Uterus (tissue), 3 donors: ENCODE measurements at regions not wholly inside any gene's neighbourhood (a gene's known extent, or its start where the extent isn't known, plus 50 kb on each side); places are given as distances from the start of the nearest gene placed in this dataset.

ENCODE experiments used
- DNase-seq, 2 donors: peaks; one replicate each; pipeline ENCODE4 v3.0.0-alpha.2; 2019 to 2020
- H3K27ac ChIP-seq, 2 donors: fragments of 200-600 bp; sonication (generic); 1 replicate in 1 of 2; 2 replicates in 1 of 2; pipeline ENCODE4 v1.5.1; 2016 to 2018
- H3K27me3 ChIP-seq, 2 donors: fragments of 200-600 bp; sonication (generic); one replicate each; pipeline ENCODE4 v1.5.1; 2018 to 2019; ENCODE audit warnings: control low read depth in 1 of 2
- H3K36me3 ChIP-seq, 2 donors: fragments of 200-600 bp; sonication (generic); one replicate each; pipeline ENCODE4 v1.5.1; 2019; ENCODE audit warnings: control low read depth in 1 of 2
- H3K4me1 ChIP-seq, 2 donors: fragments of 200-600 bp; sonication (generic); one replicate each; pipeline ENCODE4 v1.5.1; 2018 to 2019; ENCODE audit warnings: control low read depth in 1 of 2
- H3K4me3 ChIP-seq, 2 donors: fragments of 200-600 bp; sonication (generic); 1 replicate in 1 of 2; 2 replicates in 1 of 2; pipeline ENCODE4 v1.5.1; 2018 to 2019; ENCODE audit warnings: mild to moderate bottlenecking in 1 of 2
- H3K9me3 ChIP-seq, 2 donors: fragments of 200-600 bp; sonication (generic); one replicate each; pipeline ENCODE4 v1.5.1; 2019; ENCODE audit warnings: control low read depth in 1 of 2
- CTCF ChIP-seq, 4 experiments: fragments of 200-600 bp in 2 of 4; fragments of 450-650 bp in 2 of 4; sonication (generic) in 2 of 4; IDR thresholded peaks; one replicate each; pipeline ENCODE4 v1.5.1; 2016 to 2019; ENCODE audit warnings: antibody characterized with exemption in 4 of 4, mild to moderate bottlenecking in 2 of 4, moderate library complexity in 1 of 4
- POLR2A ChIP-seq, 2 donors: fragments of 450-650 bp; IDR thresholded peaks; one replicate each; pipeline ENCODE4 v1.6.1; 2016; ENCODE audit warnings: antibody characterized with exemption in 2 of 2, mild to moderate bottlenecking in 1 of 2, moderate library complexity in 1 of 2
- intact Hi-C: fragments of 100-400 bp; cut with DNase I; formaldehyde crosslinking; loops from one replicate; pipeline ENCODE4 v1.15.1; 2023; ENCODE audit warnings: low total_unique reads
- donor health status: DM: yes; HTN: yes; CAD: no.

- intact Hi-C loops, result no loop called here
- Histone ChIP-seq H3K36me3 (no peaks in the 10 kb centered on the region), H3K9me3 (no peaks in the 10 kb centered on the region), H3K27me3 (no peaks in the 10 kb centered on the region), H3K4me1 (peaks cover 0 to 1% of the 10 kb centered on the region in 2 donors), H3K4me3 (no peak overlapping the region), H3K27ac (no peak overlapping the region)
- no peak for TF ChIP-seq CTCF (IDR thresholded peaks at IDR 0.05)
- no peak for TF ChIP-seq POLR2A (IDR thresholded peaks at IDR 0.05)
- DNase-seq, result no peak
Observed at GRCh38 chr4:180052629-180053028, 2190.6 kb upstream of the TENM3 start.

- peaks cover 0 to 7% of the 10 kb centered on the region in 2 donors for H3K4me1 ChIP-seq
- TF ChIP-seq CTCF (IDR thresholded peaks at IDR 0.05), result no peak
- TF ChIP-seq POLR2A (IDR thresholded peaks at IDR 0.05), result no peak
- no peaks in the 10 kb centered on the region for H3K27me3 ChIP-seq
- no peak overlapping the region for H3K27ac ChIP-seq
- intact Hi-C loops, result no loop called here
- H3K9me3 ChIP-seq, result no peaks in the 10 kb centered on the region
- DNase-seq, result no peak
- no peaks in the 10 kb centered on the region for H3K36me3 ChIP-seq
- H3K4me3 ChIP-seq, result no peak overlapping the region
Observed at GRCh38 chr4:180054291-180054690, 2188.9 kb upstream of the TENM3 start.

- Histone ChIP-seq H3K27me3 (peaks cover 0 to 15% of the 10 kb centered on the region in 2 donors), H3K9me3 (no peaks in the 10 kb centered on the region), H3K36me3 (no peaks in the 10 kb centered on the region), H3K27ac (no peak overlapping the region), H3K4me3 (no peak overlapping the region), H3K4me1 (peaks cover 0 to 7% of the 10 kb centered on the region in 2 donors)
- intact Hi-C loops, result no loop called here
- no peak for DNase-seq
- no peak for TF ChIP-seq POLR2A (IDR thresholded peaks at IDR 0.05)
Observed at GRCh38 chr4:180057299-180057721, 2185.9 kb upstream of the TENM3 start.

- no peak overlapping the region for H3K27ac ChIP-seq
- H3K4me1 ChIP-seq, result peaks cover 0 to 7% of the 10 kb centered on the region in 2 donors
- no peak for DNase-seq
- no peaks in the 10 kb centered on the region for H3K9me3 ChIP-seq
- peak overlapping the region; percentile 14 to 16 for H3K4me3 ChIP-seq
- TF ChIP-seq CTCF (IDR thresholded peaks at IDR 0.05), result no peak
- H3K36me3 ChIP-seq, result no peaks in the 10 kb centered on the region
- peaks cover 0 to 15% of the 10 kb centered on the region in 2 donors for H3K27me3 ChIP-seq
- intact Hi-C loops, result no loop called here
Observed at GRCh38 chr4:180057891-180058671, 2185.1 kb upstream of the TENM3 start.

- peaks cover 0 to 19% of the 10 kb centered on the region in 2 donors for H3K27me3 ChIP-seq
Observed at GRCh38 chr4:180058691-180059215, 2184.4 kb upstream of the TENM3 start.

More at GRCh38 chr4:180058691-180059215, 2184.4 kb upstream of the TENM3 start:
- H3K27ac ChIP-seq, result no peak overlapping the region
- peak overlapping the region; percentile 14 for H3K4me3 ChIP-seq
- H3K36me3 ChIP-seq, result no peaks in the 10 kb centered on the region
- no peak for DNase-seq
- intact Hi-C loops, result no loop called here
- no peaks in the 10 kb centered on the region for H3K9me3 ChIP-seq
- peaks cover 0 to 7% of the 10 kb centered on the region in 2 donors for H3K4me1 ChIP-seq
- no peak for TF ChIP-seq POLR2A (IDR thresholded peaks at IDR 0.05)
- TF ChIP-seq CTCF (IDR thresholded peaks at IDR 0.05), result no peak
